ENCODE measurements at regions not wholly inside any gene's neighbourhood (a gene's known extent, or its start where the extent isn't known, plus 50 kb on each side); places are given as distances from the start of the nearest gene placed in this dataset.

GRCh38 chr3:112741983-112742382 is 101.0 kb upstream of the CCDC80 start:
- H3K27me3 Mint-ChIP-seq (ENCODE audit: low read depth in 3 of 3): peaks cover 0 to 4% (median 0%) of the 10 kb centered on the region in 3 donors
- H2AFZ ChIP-seq (ENCODE audit: insufficient read depth, low read depth, low read length, poor library complexity, severe bottlenecking): no peak overlapping the region
- H3K9ac ChIP-seq (ENCODE audit: insufficient read depth, low read length, poor library complexity, severe bottlenecking): no peak overlapping the region
- intact Hi-C loops (cut with micrococcal nuclease): no loop called here
- peaks cover 38% of the 10 kb centered on the region for H3K4me1 Mint-ChIP-seq
- H3K4me3 Mint-ChIP-seq: no peak overlapping the region
- no peaks in the 10 kb centered on the region for H3K9me3 ChIP-seq (replicated peaks in 1 of 2; ENCODE audit: control insufficient read depth in 1 of 2, insufficient read depth in 1 of 2, low read length in 2 of 2)
- peaks cover 27 to 39% of the 10 kb centered on the region in 2 donors for H3K4me1 ChIP-seq (ENCODE audit: control insufficient read depth in 1 of 2, insufficient read depth in 2 of 2, low read length in 2 of 2)
- no peaks in the 10 kb centered on the region for H3K36me3 Mint-ChIP-seq
- H3K27ac Mint-ChIP-seq: no peak overlapping the region
- no peaks in the 10 kb centered on the region for H3K79me2 ChIP-seq (ENCODE audit: insufficient read depth, low read length)
- H3K4me2 ChIP-seq (replicated peaks; ENCODE audit: extremely low read depth, low read length, poor library complexity, severe bottlenecking): no peak overlapping the region
- no peak for DNase-seq
- no peaks in the 10 kb centered on the region for H4K20me1 ChIP-seq (ENCODE audit: insufficient read depth, low read length)
- H3K9me3 Mint-ChIP-seq: no peaks in the 10 kb centered on the region
- H3K27me3 ChIP-seq (ENCODE audit: control insufficient read depth in 2 of 2, insufficient read depth in 2 of 2, low read length in 2 of 2): no peaks in the 10 kb centered on the region
- H3K4me3 ChIP-seq (replicated peaks in 1 of 3; ENCODE audit: low read depth in 2 of 3, low read length in 3 of 3): no peak overlapping the region
- H3K36me3 ChIP-seq (replicated peaks in 1 of 2; ENCODE audit: control insufficient read depth in 1 of 2, insufficient read depth in 2 of 2, low read length in 2 of 2): no peaks in the 10 kb centered on the region
- H3K27ac ChIP-seq (ENCODE audit: low read depth in 1 of 2, low read length in 2 of 2): no peak overlapping the region
- TF ChIP-seq, protein P1, sequence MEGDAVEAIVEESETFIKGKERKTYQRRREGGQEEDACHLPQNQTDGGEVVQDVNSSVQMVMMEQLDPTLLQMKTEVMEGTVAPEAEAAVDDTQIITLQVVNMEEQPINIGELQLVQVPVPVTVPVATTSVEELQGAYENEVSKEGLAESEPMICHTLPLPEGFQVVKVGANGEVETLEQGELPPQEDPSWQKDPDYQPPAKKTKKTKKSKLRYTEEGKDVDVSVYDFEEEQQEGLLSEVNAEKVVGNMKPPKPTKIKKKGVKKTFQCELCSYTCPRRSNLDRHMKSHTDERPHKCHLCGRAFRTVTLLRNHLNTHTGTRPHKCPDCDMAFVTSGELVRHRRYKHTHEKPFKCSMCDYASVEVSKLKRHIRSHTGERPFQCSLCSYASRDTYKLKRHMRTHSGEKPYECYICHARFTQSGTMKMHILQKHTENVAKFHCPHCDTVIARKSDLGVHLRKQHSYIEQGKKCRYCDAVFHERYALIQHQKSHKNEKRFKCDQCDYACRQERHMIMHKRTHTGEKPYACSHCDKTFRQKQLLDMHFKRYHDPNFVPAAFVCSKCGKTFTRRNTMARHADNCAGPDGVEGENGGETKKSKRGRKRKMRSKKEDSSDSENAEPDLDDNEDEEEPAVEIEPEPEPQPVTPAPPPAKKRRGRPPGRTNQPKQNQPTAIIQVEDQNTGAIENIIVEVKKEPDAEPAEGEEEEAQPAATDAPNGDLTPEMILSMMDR (IDR thresholded peaks at IDR 0.05): no peak

DNA sequence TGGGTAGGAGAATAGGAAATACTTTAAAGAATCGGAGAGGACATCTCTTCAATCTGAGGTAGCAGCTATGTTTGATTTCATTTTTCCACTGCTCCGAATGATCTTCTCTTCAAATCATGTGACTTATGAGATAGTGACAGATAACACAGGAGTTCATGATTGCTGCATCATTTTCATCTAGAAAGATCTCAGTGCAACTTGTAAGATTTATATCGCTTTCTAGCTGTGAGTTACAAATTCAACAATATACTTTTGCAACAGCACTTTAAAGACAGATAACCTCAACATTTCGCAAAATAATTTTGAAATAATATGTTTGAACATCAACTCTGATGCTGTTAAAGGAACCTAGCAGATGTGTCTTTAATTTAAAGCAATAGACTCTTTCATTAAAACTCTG is 99.9 kb upstream of the CCDC80 start:
- Histone ChIP-seq H4K20me1 (ENCODE audit: insufficient read depth, low read length) (no peaks in the 10 kb centered on the region), H2AFZ (ENCODE audit: insufficient read depth, low read depth, low read length, poor library complexity, severe bottlenecking) (no peak overlapping the region), H3K4me2 (replicated peaks; ENCODE audit: extremely low read depth, low read length, poor library complexity, severe bottlenecking) (peak overlapping the region; percentile 2), H3K9me3 (replicated peaks in 1 of 2; ENCODE audit: control insufficient read depth in 1 of 2, insufficient read depth in 1 of 2, low read length in 2 of 2) (no peaks in the 10 kb centered on the region), H3K27ac (ENCODE audit: low read depth in 1 of 2, low read length in 2 of 2) (peak overlapping the region in 1 of 2 donors; percentile 45), H3K4me1 (ENCODE audit: control insufficient read depth in 1 of 2, insufficient read depth in 2 of 2, low read length in 2 of 2) (peaks cover 27 to 39% of the 10 kb centered on the region in 2 donors), H3K79me2 (ENCODE audit: insufficient read depth, low read length) (no peaks in the 10 kb centered on the region), H3K9ac (ENCODE audit: insufficient read depth, low read length, poor library complexity, severe bottlenecking) (no peak overlapping the region), H3K36me3 (replicated peaks in 1 of 2; ENCODE audit: control insufficient read depth in 1 of 2, insufficient read depth in 2 of 2, low read length in 2 of 2) (no peaks in the 10 kb centered on the region), H3K4me3 (replicated peaks in 1 of 3; ENCODE audit: low read depth in 2 of 3, low read length in 3 of 3) (no peak overlapping the region), H3K27me3 (ENCODE audit: control insufficient read depth in 2 of 2, insufficient read depth in 2 of 2, low read length in 2 of 2) (no peaks in the 10 kb centered on the region)
- intact Hi-C loops (cut with micrococcal nuclease): no loop called here
- peaks cover 35% of the 10 kb centered on the region for H3K4me1 Mint-ChIP-seq
- no CpG with 5 or more reads among the region's 4 CpGs for WGBS (ENCODE audit: insufficient coverage)
- TF ChIP-seq, protein P1 (IDR thresholded peaks at IDR 0.05): no peak
- no peak overlapping the region for H3K4me3 Mint-ChIP-seq
- no peaks in the 10 kb centered on the region for H3K27me3 Mint-ChIP-seq (ENCODE audit: low read depth in 3 of 3)
- no peaks in the 10 kb centered on the region for H3K9me3 Mint-ChIP-seq
- no peak for DNase-seq
- H3K27ac Mint-ChIP-seq: peak overlapping the region in 5 of 7 donors; percentile 1 to 66 (median 43)
- no peaks in the 10 kb centered on the region for H3K36me3 Mint-ChIP-seq

All from CD14-positive monocyte (primary cell).